Right lobe of liver (tissue), 6 donors: ENCODE measurements at regions not wholly inside any gene's neighbourhood (a gene's known extent, or its start where the extent isn't known, plus 50 kb on each side); places are given as distances from the start of the nearest gene placed in this dataset.

Experiments
- ATAC-seq, 4 donors: fragments of 200-7000 bp; cut with Tn5 transposase; one replicate each; pipeline ENCODE4 v1.9.1; 2020; ENCODE audit warnings: mild to moderate bottlenecking in 4 of 4, moderate library complexity in 4 of 4
- DNase-seq, 3 donors: peaks; one replicate each; pipeline ENCODE4 v3.0.0-alpha.2; 2020
- H3K27ac ChIP-seq, 3 donors: fragments of 200-600 bp; one replicate each; pipeline ENCODE4 v1.8.0; 2022
- H3K27me3 ChIP-seq, 2 donors: fragments of 200-600 bp; one replicate each; pipeline ENCODE4 v1.8.0; 2022
- H3K36me3 ChIP-seq, 4 donors: fragments of 200-600 bp; sonication (generic) in 1 of 4; one replicate each; pipeline versions ENCODE4 v1.5.1 to v1.8.0; 2017 to 2022; ENCODE audit warnings: control low read depth in 1 of 4
- H3K4me1 ChIP-seq, 4 donors: fragments of 200-600 bp; sonication (generic) in 1 of 4; one replicate each; pipeline versions ENCODE4 v1.5.1 to v1.8.0; 2017 to 2022; ENCODE audit warnings: control low read depth in 1 of 4
- H3K4me3 ChIP-seq, 3 donors: fragments of 200-600 bp; one replicate each; pipeline ENCODE4 v1.8.0; 2022
- H3K9me3 ChIP-seq, 4 donors: fragments of 200-600 bp; sonication (generic) in 1 of 4; one replicate each; pipeline versions ENCODE4 v1.5.1 to v1.8.0; 2017 to 2022; ENCODE audit warnings: control low read depth in 1 of 4
- POLR2A ChIP-seq: fragments of 450-650 bp; IDR thresholded peaks from one replicate; pipeline ENCODE4 v1.6.1; 2017; ENCODE audit warnings: antibody characterized with exemption, mild to moderate bottlenecking
- WGBS: methylation state at CpG from one replicate; pipeline ENCODE4 v1.1.6; 2018; ENCODE audit warnings: low coverage, low lambda C conversion rate; ENCODE audit not compliant: insufficient coverage; ENCODE audit errors: missing lambda C conversion rate; 5-methylcytosine and 5-hydroxymethylcytosine counted together
- intact Hi-C, 2 donors: fragments of 100-400 bp; cut with DNase I; formaldehyde crosslinking; loops; one replicate each; pipeline versions ENCODE4 v1.11.2 to v1.14.1; 2022
- TF ChIP-seq, protein P1 (sequence below), 4 donors: fragments of 200-600 bp in 3 of 4; fragments of 450-650 bp in 1 of 4; IDR thresholded peaks; one replicate each; pipeline versions ENCODE4 v1.5.1 to v1.8.0; 2016 to 2022; ENCODE audit warnings: antibody characterized with exemption in 4 of 4, mild to moderate bottlenecking in 2 of 4
- donor health status: DM: no; HTN: yes; CAD: no.
- donor health status: DM: no; HTN: no; CAD: no.
- donor health status: DM: no; HTN: no; CAD: no.
- donor health status: DM: no; HTN: yes; CAD: no.
- donor health status: DM: no; HTN: yes; CAD: no.

DNA sequence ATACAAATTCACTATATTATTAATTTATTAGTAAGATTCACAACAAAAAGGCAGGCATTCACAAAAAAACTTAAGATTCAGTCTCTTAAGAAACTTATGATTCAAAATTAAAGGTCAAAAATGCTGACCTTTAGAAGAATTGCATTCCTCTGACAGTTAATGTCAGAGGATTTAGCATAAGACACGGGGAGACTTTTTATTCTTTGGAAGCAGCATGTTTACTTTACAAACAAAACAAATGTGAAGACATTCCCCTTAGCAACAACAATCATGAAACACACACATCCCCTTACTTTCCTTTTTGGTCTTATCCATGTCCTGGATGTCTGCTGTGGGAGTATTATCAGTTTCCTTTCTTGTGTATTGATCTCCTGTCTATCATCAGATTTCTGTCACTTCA lies 117.1 kb downstream of the RAD51AP2 start:
- H3K27ac ChIP-seq = no peak overlapping the region
- H3K4me1 ChIP-seq = no peaks in the 10 kb centered on the region
- no peak for TF ChIP-seq POLR2A
- TF ChIP-seq, protein P1, sequence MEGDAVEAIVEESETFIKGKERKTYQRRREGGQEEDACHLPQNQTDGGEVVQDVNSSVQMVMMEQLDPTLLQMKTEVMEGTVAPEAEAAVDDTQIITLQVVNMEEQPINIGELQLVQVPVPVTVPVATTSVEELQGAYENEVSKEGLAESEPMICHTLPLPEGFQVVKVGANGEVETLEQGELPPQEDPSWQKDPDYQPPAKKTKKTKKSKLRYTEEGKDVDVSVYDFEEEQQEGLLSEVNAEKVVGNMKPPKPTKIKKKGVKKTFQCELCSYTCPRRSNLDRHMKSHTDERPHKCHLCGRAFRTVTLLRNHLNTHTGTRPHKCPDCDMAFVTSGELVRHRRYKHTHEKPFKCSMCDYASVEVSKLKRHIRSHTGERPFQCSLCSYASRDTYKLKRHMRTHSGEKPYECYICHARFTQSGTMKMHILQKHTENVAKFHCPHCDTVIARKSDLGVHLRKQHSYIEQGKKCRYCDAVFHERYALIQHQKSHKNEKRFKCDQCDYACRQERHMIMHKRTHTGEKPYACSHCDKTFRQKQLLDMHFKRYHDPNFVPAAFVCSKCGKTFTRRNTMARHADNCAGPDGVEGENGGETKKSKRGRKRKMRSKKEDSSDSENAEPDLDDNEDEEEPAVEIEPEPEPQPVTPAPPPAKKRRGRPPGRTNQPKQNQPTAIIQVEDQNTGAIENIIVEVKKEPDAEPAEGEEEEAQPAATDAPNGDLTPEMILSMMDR (IDR thresholded peaks at IDR 0.05) = no peak
- DNase-seq = no peak
- no peak for ATAC-seq
- no peak overlapping the region for H3K4me3 ChIP-seq
- 21% methylated on average over 1 of the region's 1 CpG for WGBS
- intact Hi-C loops = no loop called here
- peaks cover 0 to 3% (median 0%) of the 10 kb centered on the region in 4 donors for H3K9me3 ChIP-seq
- H3K36me3 ChIP-seq = no peaks in the 10 kb centered on the region
- no peaks in the 10 kb centered on the region for H3K27me3 ChIP-seq

DNA sequence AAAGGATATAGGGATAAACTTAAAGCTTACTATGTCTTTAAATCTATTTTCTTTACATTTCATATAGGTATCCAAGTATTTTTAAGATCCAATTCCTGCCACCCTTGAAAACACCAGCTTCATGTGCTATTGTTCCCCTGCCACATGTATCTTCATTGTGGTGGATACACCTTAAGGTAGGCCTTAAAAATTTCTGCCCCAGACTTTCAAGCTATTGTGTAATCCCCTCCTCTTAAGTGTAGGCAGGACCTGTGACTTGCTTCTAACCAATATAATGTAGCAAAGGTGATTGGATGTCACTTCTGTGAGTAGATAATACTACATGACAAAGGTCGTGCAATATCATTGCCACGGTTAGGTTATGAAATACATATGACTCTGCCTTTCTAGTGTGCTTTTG lies 119.5 kb downstream of the RAD51AP2 start:
- DNase-seq (no peak), ATAC-seq (no peak)
- Histone ChIP-seq H3K4me3 (no peak overlapping the region), H3K36me3 (no peaks in the 10 kb centered on the region), H3K27ac (no peak overlapping the region), H3K27me3 (no peaks in the 10 kb centered on the region), H3K4me1 (no peaks in the 10 kb centered on the region), H3K9me3 (no peaks in the 10 kb centered on the region)
- 63% methylated on average over 2 of the region's 2 CpGs for WGBS
- TF ChIP-seq POLR2A = no peak
- TF ChIP-seq, protein P1 (IDR thresholded peaks at IDR 0.05) = no peak
- intact Hi-C loops = no loop called here

DNA sequence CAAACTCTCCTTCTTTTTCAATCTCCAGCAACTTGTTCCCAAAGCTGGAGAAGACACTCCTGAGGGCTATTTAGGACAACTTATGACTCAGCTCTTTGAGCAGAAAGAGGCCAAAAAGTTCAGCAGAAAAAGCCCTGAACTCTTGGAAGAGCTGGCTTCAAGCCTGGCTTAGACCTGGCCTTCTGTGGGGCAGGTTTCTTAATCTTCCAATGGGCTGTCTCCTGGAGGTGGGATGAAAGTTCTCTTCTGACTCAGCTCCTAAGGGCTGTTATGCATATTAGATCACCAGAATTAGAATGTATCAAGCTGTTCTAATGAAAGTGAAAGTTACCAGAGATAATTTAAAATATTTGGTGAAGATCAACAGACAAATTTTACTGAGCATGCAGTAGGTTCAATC lies 129.4 kb downstream of the RAD51AP2 start:
- no peaks in the 10 kb centered on the region for H3K9me3 ChIP-seq
- no peak for DNase-seq
- H3K27ac ChIP-seq = no peak overlapping the region
- H3K4me1 ChIP-seq = peaks cover 0 to 4% (median 0%) of the 10 kb centered on the region in 4 donors
- H3K4me3 ChIP-seq = no peak overlapping the region
- peak in 2 of 4 donors; percentile 32 to 82 for ATAC-seq
- no peaks in the 10 kb centered on the region for H3K36me3 ChIP-seq
- intact Hi-C loops = no loop called here
- TF ChIP-seq, protein P1 (IDR thresholded peaks at IDR 0.05) = no peak
- no peak for TF ChIP-seq POLR2A
- no peaks in the 10 kb centered on the region for H3K27me3 ChIP-seq

DNA sequence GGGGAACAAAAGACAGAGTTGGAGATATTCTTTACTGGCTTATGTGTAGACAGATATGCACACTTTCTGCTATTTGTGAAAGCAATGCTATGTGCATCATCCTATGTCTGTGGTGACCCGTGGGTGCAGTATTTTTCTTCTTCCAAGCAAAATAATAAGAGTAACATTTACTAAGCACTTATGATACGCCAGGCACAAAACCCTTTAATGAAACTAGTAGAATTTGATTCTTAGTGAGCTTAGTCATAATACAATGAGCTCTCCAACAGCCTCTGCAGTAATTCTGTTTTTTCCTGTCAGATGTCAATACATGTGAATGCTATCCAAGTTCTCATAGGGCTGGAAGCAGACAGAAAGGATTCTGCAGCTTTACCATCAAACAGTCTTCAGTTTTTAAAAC lies 130.6 kb downstream of the RAD51AP2 start:
- Histone ChIP-seq H3K9me3 (no peaks in the 10 kb centered on the region), H3K36me3 (no peaks in the 10 kb centered on the region), H3K27ac (no peak overlapping the region), H3K27me3 (no peaks in the 10 kb centered on the region), H3K4me1 (peaks cover 0 to 4% (median 0%) of the 10 kb centered on the region in 4 donors), H3K4me3 (no peak overlapping the region)
- WGBS = 49% methylated on average over 2 of the region's 2 CpGs
- ATAC-seq = no peak
- TF ChIP-seq, protein P1 (IDR thresholded peaks at IDR 0.05) = no peak
- TF ChIP-seq POLR2A = no peak
- intact Hi-C loops = no loop called here
- no peak for DNase-seq

DNA sequence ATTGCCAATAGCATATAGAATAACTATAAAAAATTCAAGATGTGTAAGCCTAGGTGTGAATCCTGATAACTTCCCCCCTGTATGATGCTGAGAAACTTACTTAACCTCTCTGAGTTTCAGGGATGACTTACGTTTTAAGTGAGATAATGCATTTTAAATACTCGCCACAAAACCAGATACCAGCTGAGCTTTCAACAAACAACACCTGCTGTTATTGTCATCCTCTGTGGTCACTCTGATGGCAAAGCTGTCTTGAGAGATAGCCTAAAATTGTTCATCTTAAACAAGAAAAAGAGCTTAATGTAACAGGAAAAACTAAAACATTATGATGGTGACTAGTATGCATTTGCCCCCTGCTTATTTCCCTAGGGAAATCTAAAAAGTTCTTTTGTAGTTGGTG lies 131.5 kb downstream of the RAD51AP2 start:
- Histone ChIP-seq H3K4me3 (no peak overlapping the region), H3K27ac (no peak overlapping the region), H3K36me3 (no peaks in the 10 kb centered on the region), H3K9me3 (no peaks in the 10 kb centered on the region), H3K4me1 (peaks cover 0 to 4% (median 0%) of the 10 kb centered on the region in 4 donors), H3K27me3 (no peaks in the 10 kb centered on the region)
- ATAC-seq (no peak), DNase-seq (no peak)
- WGBS = 66% methylated on average over 2 of the region's 2 CpGs
- intact Hi-C loops = no loop called here
- TF ChIP-seq, protein P1 (IDR thresholded peaks at IDR 0.05) = no peak
- TF ChIP-seq POLR2A = no peak
